Hypothalamus (tissue), 51 donors: ENCODE measurements at regions not wholly inside any gene's neighbourhood (a gene's known extent, or its start where the extent isn't known, plus 50 kb on each side); places are given as distances from the start of the nearest gene placed in this dataset.

Source experiments
- DNase-seq, 51 donors: peaks; one replicate each; lab custom pipeline; 2025; lab: John Stamatoyannopoulos, UW

DNA sequence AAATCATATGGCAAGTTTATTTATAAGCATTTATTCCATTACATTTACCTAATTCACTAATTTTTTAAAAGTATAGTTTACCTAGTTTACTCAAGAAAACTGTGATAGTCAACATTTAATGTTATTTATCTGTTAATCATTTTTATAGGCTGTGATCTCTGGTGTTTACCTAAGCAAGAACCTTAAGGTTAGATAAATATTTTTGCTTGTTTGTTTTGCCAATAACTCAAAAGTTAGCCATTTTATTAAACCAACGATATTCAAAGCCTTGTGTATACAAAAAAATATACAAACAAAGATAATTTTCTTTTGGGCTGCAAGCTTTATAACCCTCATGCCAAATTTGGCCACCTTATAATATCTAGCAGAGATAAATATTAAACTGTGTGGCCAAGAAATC is 157.3 kb downstream of the SLCO1B3 start:
- DNase-seq: no peak

GRCh38 chr12:20969766-20970165 is 159.3 kb downstream of the SLCO1B3 start:
- no peak for DNase-seq

GRCh38 chr12:20985399-20985798 is 145.6 kb upstream of the SLCO1B1 start:
- DNase-seq: no peak

DNA sequence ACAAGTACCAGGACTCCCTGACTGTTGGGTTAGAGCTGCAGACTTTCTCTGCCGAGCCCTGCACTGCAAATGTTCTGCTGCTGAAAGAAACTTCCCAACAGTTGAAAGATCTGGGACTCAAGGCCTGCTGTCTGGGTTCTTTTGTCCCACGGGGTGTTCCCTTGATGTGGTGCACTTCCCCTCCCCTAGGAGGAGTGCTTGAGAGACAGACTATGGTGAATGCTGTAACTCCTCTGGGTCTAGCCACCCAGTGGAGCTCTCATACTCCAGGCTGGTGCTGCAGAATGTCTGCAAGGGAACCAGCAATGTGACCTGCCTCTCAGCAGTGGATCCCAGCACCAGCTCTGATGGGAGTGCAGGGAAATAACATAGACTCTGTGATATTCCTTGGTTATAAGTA is 129.2 kb upstream of the SLCO1B1 start:
- no peak for DNase-seq

- DNase-seq: no peak
These were observed 105.3 kb upstream of the SLCO1B1 start for GRCh38 chr12:21025656-21026055.

GRCh38 chr12:21026302-21026701 is 104.7 kb upstream of the SLCO1B1 start:
- DNase-seq: no peak

- peak in 1 of 51 donors; percentile 6 for DNase-seq
These were observed 76.7 kb upstream of the SLCO1B1 start for GRCh38 chr12:21054334-21054733.

DNA sequence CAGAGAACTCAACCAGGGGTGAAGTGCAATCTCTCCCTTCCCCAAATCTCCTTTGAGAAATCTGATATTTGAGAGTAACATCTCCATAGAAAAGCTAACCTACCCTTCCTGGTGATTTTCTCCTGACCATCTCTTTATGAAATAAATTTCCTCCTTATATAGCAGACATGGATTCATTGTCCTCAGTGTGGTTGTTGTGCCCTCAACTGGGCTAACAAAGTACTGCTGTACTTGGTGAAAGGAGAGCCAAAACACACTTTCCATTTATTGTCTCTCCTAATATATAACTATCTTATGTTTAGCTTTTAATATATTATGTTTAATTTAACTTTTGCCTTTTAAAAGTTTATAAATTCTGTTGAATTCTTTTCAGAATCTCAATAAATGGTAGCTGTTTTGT is 65.1 kb upstream of the SLCO1B1 start:
- DNase-seq: no peak

DNA sequence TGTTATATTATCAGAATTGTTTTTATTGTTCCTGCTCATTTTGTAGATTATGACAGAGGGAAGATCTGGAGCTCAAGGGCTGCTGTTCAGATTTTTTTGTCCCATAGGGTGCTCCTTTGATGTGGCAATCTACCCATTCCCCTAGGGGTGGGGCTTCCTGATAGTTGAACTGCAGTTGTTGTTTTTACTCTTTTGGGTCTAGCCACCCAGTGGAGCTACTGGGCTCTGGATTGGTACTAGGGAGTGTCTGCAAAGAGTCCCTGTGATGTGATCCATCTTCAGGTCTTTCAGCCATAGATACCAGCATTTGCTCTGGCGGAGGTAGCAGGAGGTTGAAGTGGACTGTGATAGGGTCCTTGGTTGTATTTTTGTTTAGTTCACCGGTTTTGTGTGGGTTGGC is 57.9 kb upstream of the SLCO1B1 start:
- no peak for DNase-seq

DNA sequence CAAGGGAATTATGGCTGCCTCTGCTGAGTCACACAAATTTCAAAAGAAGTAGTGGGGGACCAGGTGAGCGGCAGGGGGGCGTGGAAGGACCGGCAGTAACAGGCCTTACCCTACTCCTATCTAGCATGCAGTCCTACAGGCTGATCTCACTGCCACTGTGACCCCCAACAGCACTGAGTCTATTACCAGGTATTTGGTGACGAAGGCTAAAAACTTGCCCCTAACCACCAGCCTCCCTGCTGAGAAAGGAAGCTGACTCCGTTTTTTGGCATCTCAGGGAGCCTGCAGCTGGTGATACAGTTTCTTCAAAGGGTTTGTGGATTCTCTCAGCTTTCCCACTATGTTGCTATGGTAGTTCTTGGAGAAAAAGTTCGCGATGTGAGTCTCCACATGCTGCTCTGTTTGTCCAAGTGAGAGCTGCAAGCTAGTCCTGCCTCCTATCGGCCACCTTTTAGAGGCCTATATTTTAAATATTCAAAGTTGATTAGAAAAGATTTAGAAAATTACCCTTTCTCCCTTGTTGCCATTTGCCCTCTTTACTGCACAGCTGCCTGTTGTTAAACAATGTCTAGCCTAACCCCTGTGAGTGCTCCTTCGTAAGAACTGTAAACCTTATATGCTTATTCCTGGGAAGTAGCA is 57.1 kb upstream of the SLCO1B1 start:
- DNase-seq: no peak
